WTC11 (cell line): ENCODE measurements at regions not wholly inside any gene's neighbourhood (a gene's known extent, or its start where the extent isn't known, plus 50 kb on each side); places are given as distances from the start of the nearest gene placed in this dataset.

Experiments used
- CREB1 ChIP-seq: sonication (generic); formaldehyde crosslinking; IDR thresholded peaks from 2 replicates; pipeline ENCODE4 v1.8.0; 2023; ENCODE audit warnings: mild to moderate bottlenecking, missing genetic modification reagents
- CTCF ChIP-seq: fragments of 200-600 bp; IDR thresholded peaks from 2 replicates; pipeline ENCODE4 v1.8.0; 2022; ENCODE audit warnings: antibody characterized with exemption
- FOXP1 ChIP-seq: sonication (generic); formaldehyde crosslinking; IDR thresholded peaks from 2 replicates; pipeline ENCODE4 v1.8.0; 2022; ENCODE audit warnings: missing genetic modification reagents, mild to moderate bottlenecking, moderate library complexity, borderline replicate concordance
- SMAD3 ChIP-seq: sonication (generic); formaldehyde crosslinking; IDR thresholded peaks from 2 replicates; pipeline ENCODE4 v1.8.0; 2022; ENCODE audit warnings: missing genetic modification reagents, mild to moderate bottlenecking, borderline replicate concordance
- TCF7 ChIP-seq: sonication (generic); formaldehyde crosslinking; IDR thresholded peaks from 2 replicates; pipeline ENCODE4 v1.8.0; 2022; ENCODE audit warnings: mild to moderate bottlenecking, low read depth, missing genetic modification reagents, moderate library complexity
- ZNF232 ChIP-seq: sonication (generic); formaldehyde crosslinking; IDR thresholded peaks from 2 replicates; pipeline ENCODE4 v1.8.0; 2022; ENCODE audit warnings: mild to moderate bottlenecking, missing genetic modification reagents
- ZNF317 ChIP-seq: sonication (generic); formaldehyde crosslinking; IDR thresholded peaks from 2 replicates; pipeline ENCODE4 v1.8.1; 2023; ENCODE audit warnings: low read depth, mild to moderate bottlenecking, moderate library complexity, missing genetic modification reagents, borderline replicate concordance
- TF ChIP-seq, protein P1 (sequence below): sonication (generic); formaldehyde crosslinking; IDR thresholded peaks from 2 replicates; pipeline ENCODE4 v1.8.1; 2023; ENCODE audit warnings: mild to moderate bottlenecking, moderate library complexity, missing genetic modification reagents
- TF ChIP-seq, protein P2 (sequence below): sonication (generic); formaldehyde crosslinking; IDR thresholded peaks from 2 replicates; pipeline ENCODE4 v1.8.1; 2022; ENCODE audit warnings: low read depth, mild to moderate bottlenecking, moderate library complexity, missing genetic modification reagents, borderline replicate concordance
- TF ChIP-seq, protein P3 (sequence below): sonication (generic); formaldehyde crosslinking; IDR thresholded peaks from 2 replicates; pipeline ENCODE4 v1.8.0; 2022; ENCODE audit warnings: mild to moderate bottlenecking, missing genetic modification reagents
- TF ChIP-seq, protein P4 (sequence below): sonication (generic); formaldehyde crosslinking; IDR thresholded peaks from 2 replicates; pipeline ENCODE4 v1.8.1; 2023; ENCODE audit warnings: mild to moderate bottlenecking, missing genetic modification reagents

- TF ChIP-seq, protein P1, sequence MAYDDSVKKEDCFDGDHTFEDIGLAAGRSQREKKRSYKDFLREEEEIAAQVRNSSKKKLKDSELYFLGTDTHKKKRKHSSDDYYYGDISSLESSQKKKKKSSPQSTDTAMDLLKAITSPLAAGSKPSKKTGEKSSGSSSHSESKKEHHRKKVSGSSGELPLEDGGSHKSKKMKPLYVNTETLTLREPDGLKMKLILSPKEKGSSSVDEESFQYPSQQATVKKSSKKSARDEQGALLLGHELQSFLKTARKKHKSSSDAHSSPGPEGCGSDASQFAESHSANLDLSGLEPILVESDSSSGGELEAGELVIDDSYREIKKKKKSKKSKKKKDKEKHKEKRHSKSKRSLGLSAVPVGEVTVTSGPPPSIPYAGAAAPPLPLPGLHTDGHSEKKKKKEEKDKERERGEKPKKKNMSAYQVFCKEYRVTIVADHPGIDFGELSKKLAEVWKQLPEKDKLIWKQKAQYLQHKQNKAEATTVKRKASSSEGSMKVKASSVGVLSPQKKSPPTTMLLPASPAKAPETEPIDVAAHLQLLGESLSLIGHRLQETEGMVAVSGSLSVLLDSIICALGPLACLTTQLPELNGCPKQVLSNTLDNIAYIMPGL: no peak
- TF ChIP-seq FOXP1 (CRISPR knock-in tag) (no peak), CTCF (no peak), ZNF317 (CRISPR knock-in tag) (no peak), CREB1 (no peak), SMAD3 (CRISPR knock-in tag) (no peak), TCF7 (CRISPR knock-in tag) (no peak), ZNF232 (CRISPR knock-in tag) (no peak)
- TF ChIP-seq, protein P2, sequence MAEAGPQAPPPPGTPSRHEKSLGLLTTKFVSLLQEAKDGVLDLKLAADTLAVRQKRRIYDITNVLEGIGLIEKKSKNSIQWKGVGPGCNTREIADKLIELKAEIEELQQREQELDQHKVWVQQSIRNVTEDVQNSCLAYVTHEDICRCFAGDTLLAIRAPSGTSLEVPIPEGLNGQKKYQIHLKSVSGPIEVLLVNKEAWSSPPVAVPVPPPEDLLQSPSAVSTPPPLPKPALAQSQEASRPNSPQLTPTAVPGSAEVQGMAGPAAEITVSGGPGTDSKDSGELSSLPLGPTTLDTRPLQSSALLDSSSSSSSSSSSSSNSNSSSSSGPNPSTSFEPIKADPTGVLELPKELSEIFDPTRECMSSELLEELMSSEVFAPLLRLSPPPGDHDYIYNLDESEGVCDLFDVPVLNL: no peak
- TF ChIP-seq, protein P3, sequence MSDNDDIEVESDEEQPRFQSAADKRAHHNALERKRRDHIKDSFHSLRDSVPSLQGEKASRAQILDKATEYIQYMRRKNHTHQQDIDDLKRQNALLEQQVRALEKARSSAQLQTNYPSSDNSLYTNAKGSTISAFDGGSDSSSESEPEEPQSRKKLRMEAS: no peak
- TF ChIP-seq, protein P4, sequence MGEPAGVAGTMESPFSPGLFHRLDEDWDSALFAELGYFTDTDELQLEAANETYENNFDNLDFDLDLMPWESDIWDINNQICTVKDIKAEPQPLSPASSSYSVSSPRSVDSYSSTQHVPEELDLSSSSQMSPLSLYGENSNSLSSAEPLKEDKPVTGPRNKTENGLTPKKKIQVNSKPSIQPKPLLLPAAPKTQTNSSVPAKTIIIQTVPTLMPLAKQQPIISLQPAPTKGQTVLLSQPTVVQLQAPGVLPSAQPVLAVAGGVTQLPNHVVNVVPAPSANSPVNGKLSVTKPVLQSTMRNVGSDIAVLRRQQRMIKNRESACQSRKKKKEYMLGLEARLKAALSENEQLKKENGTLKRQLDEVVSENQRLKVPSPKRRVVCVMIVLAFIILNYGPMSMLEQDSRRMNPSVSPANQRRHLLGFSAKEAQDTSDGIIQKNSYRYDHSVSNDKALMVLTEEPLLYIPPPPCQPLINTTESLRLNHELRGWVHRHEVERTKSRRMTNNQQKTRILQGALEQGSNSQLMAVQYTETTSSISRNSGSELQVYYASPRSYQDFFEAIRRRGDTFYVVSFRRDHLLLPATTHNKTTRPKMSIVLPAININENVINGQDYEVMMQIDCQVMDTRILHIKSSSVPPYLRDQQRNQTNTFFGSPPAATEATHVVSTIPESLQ (CRISPR knock-in tag): no peak
These were observed 293.5 kb upstream of the FSTL5 start for GRCh38 chr4:162457071-162457865.
